Esophagus muscularis mucosa (tissue), 4 donors: ENCODE measurements at regions not wholly inside any gene's neighbourhood (a gene's known extent, or its start where the extent isn't known, plus 50 kb on each side); places are given as distances from the start of the nearest gene placed in this dataset.

Source experiments
- DNase-seq: peaks from one replicate; pipeline ENCODE4 v3.0.0-alpha.2; 2017; ENCODE audit errors: extremely low spot score
- H3K27ac ChIP-seq, 4 donors: fragments of 200-600 bp; sonication (generic); replicated peaks in 1 of 4; 1 replicate in 3 of 4; 2 replicates in 1 of 4; pipeline ENCODE4 v1.5.1; 2016 to 2019; ENCODE audit warnings: mild to moderate bottlenecking in 1 of 4
- H3K27me3 ChIP-seq, 4 donors: fragments of 200-600 bp; sonication (generic); one replicate each; pipeline versions ENCODE4 v1.5.1 to v1.6.0; 2016 to 2019
- H3K36me3 ChIP-seq, 4 donors: fragments of 200-600 bp; sonication (generic); one replicate each; pipeline ENCODE4 v1.5.1; 2016 to 2019
- H3K4me1 ChIP-seq, 4 donors: fragments of 200-600 bp; sonication (generic); one replicate each; pipeline ENCODE4 v1.5.1; 2016 to 2019
- H3K4me3 ChIP-seq, 4 donors: fragments of 200-600 bp; sonication (generic); 1 replicate in 2 of 4; 2 replicates in 2 of 4; pipeline ENCODE4 v1.5.1; 2016 to 2019; ENCODE audit warnings: mild to moderate bottlenecking in 4 of 4, moderate library complexity in 1 of 4
- H3K9me3 ChIP-seq, 4 donors: fragments of 200-600 bp; sonication (generic); 1 replicate in 3 of 4; 2 replicates in 1 of 4; pipeline ENCODE4 v1.5.1; 2016 to 2019
- CTCF ChIP-seq, 3 experiments: fragments of 200-600 bp in 2 of 3; fragments of 450-650 bp in 1 of 3; sonication (generic) in 2 of 3; IDR thresholded peaks; one replicate each; pipeline ENCODE4 v1.5.1; 2017 to 2019; ENCODE audit warnings: antibody characterized with exemption in 3 of 3, mild to moderate bottlenecking in 2 of 3, moderate library complexity in 1 of 3
- EP300 ChIP-seq: sonication (generic); formaldehyde crosslinking; IDR thresholded peaks from one replicate; pipeline ENCODE4 v1.6.1; 2017; ENCODE audit warnings: antibody characterized with exemption
- POLR2A ChIP-seq: fragments of 450-650 bp; IDR thresholded peaks from one replicate; pipeline ENCODE4 v1.6.1; 2017; ENCODE audit warnings: antibody characterized with exemption, moderate library complexity, mild to moderate bottlenecking, low read depth
- POLR2AphosphoS5 ChIP-seq, 2 donors: sonication (generic); formaldehyde crosslinking; IDR thresholded peaks; one replicate each; pipeline ENCODE4 v1.6.1; 2017; ENCODE audit warnings: antibody characterized with exemption in 2 of 2
- WGBS: methylation state at CpG from one replicate; pipeline ENCODE4 v1.1.5; 2018; 5-methylcytosine and 5-hydroxymethylcytosine counted together
- intact Hi-C: fragments of 100-400 bp; cut with DNase I; formaldehyde crosslinking; loops from one replicate; pipeline ENCODE4 v1.15.1; 2023

- DNase-seq, result no peak
- H3K27ac ChIP-seq, result no peak overlapping the region
- H3K9me3 ChIP-seq, result peaks cover 0 to 20% (median 8%) of the 10 kb centered on the region in 4 donors
- intact Hi-C loops, result no loop called here
- H3K36me3 ChIP-seq, result no peaks in the 10 kb centered on the region
- 56% methylated on average over 1 of the region's 1 CpG for WGBS
- H3K4me3 ChIP-seq, result no peak overlapping the region
- TF ChIP-seq POLR2AphosphoS5 (IDR thresholded peaks at IDR 0.05) (no peak), EP300 (no peak), CTCF (IDR thresholded peaks at IDR 0.05) (no peak), POLR2A (no peak)
- H3K27me3 ChIP-seq, result no peaks in the 10 kb centered on the region
- no peaks in the 10 kb centered on the region for H3K4me1 ChIP-seq
Observed at GRCh38 chr2:111628221-111628620, 255.8 kb downstream of the ANAPC1 start.

DNA sequence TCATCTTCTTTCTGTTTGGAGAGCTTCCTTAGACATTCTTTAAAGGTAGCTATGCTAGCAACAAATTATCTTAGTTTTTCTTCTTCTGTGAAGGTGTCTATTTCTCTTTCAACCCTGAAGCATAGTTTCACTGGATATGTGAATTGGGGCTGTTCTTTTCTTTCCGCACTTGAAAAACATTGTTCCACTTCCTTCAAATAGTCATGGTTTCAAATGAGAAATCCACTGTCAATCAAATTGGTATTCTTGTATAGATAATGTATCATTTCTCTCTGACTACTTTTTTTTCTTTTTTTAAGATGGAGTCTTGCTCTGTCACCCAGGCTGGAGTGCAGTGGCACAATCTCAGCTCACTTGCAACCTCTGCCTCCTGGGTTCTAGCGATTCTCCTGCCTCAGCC, 254.0 kb downstream of the ANAPC1 start:
- Histone ChIP-seq H3K4me1 (no peaks in the 10 kb centered on the region), H3K27me3 (no peaks in the 10 kb centered on the region), H3K27ac (no peak overlapping the region), H3K9me3 (peaks cover 0 to 20% (median 8%) of the 10 kb centered on the region in 4 donors), H3K4me3 (no peak overlapping the region), H3K36me3 (no peaks in the 10 kb centered on the region)
- TF ChIP-seq POLR2A (no peak), POLR2AphosphoS5 (IDR thresholded peaks at IDR 0.05) (no peak), CTCF (IDR thresholded peaks at IDR 0.05) (no peak), EP300 (no peak)
- intact Hi-C loops, result no loop called here
- 97% methylated on average over 2 of the region's 2 CpGs for WGBS
- DNase-seq, result no peak

DNA sequence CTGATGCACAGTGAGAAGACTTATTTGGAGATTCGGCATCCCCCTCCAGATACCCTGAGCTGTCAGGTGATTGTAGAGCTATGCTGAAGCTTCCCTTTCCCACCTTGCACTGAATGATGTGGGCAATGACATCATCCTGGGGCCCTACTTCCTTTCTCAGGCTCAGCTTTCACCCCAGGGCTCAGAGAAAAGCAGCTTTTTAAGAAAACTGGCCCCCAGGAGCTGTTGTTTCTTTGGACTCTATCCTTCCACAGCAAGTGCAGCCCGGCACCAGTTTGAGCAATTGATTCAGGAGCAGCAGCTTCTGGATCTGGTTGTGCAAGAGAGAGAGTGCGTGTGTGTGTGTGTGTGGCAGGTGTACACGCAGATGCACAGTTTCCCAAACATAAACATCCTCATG, 251.3 kb downstream of the ANAPC1 start:
- Histone ChIP-seq H3K36me3 (no peaks in the 10 kb centered on the region), H3K27ac (no peak overlapping the region), H3K4me1 (no peaks in the 10 kb centered on the region), H3K9me3 (peaks cover 0 to 22% (median 10%) of the 10 kb centered on the region in 4 donors), H3K4me3 (no peak overlapping the region), H3K27me3 (no peaks in the 10 kb centered on the region)
- WGBS, result 84% methylated on average over 4 of the region's 4 CpGs
- DNase-seq, result no peak
- intact Hi-C loops, result no loop called here
- TF ChIP-seq POLR2A, result no peak
- no peak for TF ChIP-seq POLR2AphosphoS5 (IDR thresholded peaks at IDR 0.05)
- no peak for TF ChIP-seq EP300
- no peak for TF ChIP-seq CTCF (IDR thresholded peaks at IDR 0.05)

GRCh38 chr2:111633189-111633588, 250.8 kb downstream of the ANAPC1 start:
- DNase-seq, result no peak
- H3K27me3 ChIP-seq, result no peaks in the 10 kb centered on the region
- TF ChIP-seq CTCF (IDR thresholded peaks at IDR 0.05), result no peak
- no peak for TF ChIP-seq POLR2A
- TF ChIP-seq POLR2AphosphoS5 (IDR thresholded peaks at IDR 0.05), result no peak
- no peak for TF ChIP-seq EP300
- WGBS, result 86% methylated on average over 2 of the region's 2 CpGs
- H3K36me3 ChIP-seq, result no peaks in the 10 kb centered on the region
- no peak overlapping the region for H3K4me3 ChIP-seq
- no peak overlapping the region for H3K27ac ChIP-seq
- H3K9me3 ChIP-seq, result peaks cover 0 to 22% (median 8%) of the 10 kb centered on the region in 4 donors
- no peaks in the 10 kb centered on the region for H3K4me1 ChIP-seq
- intact Hi-C loops, result no loop called here

DNA sequence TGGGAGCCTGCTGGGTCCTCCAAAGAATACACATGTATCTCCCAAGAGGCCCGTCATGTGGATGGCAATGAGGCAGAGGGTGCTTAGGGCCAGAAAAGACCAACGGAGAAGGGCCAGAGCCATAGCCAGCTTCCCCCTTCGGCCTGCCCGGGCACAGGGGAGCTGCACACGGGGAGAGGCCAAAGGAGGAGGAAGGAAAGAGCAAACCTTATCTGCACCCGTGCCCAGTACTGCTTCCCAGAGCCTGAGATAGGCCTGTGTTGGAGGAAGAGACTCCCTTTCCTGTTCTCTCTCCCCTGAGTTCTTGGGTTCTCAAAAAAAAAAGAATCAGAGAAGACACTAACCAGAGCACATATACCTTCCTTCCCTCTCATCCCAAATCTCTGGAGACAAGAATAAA, 250.3 kb downstream of the ANAPC1 start:
- Histone ChIP-seq H3K27me3 (no peaks in the 10 kb centered on the region), H3K4me1 (no peaks in the 10 kb centered on the region), H3K27ac (no peak overlapping the region), H3K4me3 (no peak overlapping the region), H3K9me3 (peaks cover 0 to 22% (median 8%) of the 10 kb centered on the region in 4 donors), H3K36me3 (no peaks in the 10 kb centered on the region)
- no peak for TF ChIP-seq CTCF (IDR thresholded peaks at IDR 0.05)
- TF ChIP-seq EP300, result no peak
- no peak for TF ChIP-seq POLR2AphosphoS5 (IDR thresholded peaks at IDR 0.05)
- TF ChIP-seq POLR2A, result no peak
- intact Hi-C loops, result no loop called here
- no peak for DNase-seq
- WGBS, result 76% methylated on average over 6 of the region's 6 CpGs
